NCI-H1694 treated with DMSO at 0.1 percent for 48 hours (cell line): ENCODE measurements at regions not wholly inside any gene's neighbourhood (a gene's known extent, or its start where the extent isn't known, plus 50 kb on each side); places are given as distances from the start of the nearest gene placed in this dataset.

Source experiments
- DNase-seq: peaks from one replicate; lab custom pipeline; 2025; lab: John Stamatoyannopoulos, UW

GRCh38 chr21:36630485-36631206, 68.3 kb upstream of the SIM2 start:
- peak; percentile 49 for DNase-seq

GRCh38 chr21:36636016-36636415, 62.9 kb upstream of the SIM2 start:
- no peak for DNase-seq

GRCh38 chr21:36636439-36636838, 62.5 kb upstream of the SIM2 start:
- DNase-seq, result no peak

- no peak for DNase-seq
These were observed 59.1 kb upstream of the SIM2 start for GRCh38 chr21:36639769-36640168.

GRCh38 chr21:36640174-36640720, 58.7 kb upstream of the SIM2 start:
- DNase-seq, result no peak

GRCh38 chr21:36640721-36641244, 58.1 kb upstream of the SIM2 start:
- DNase-seq, result no peak

- DNase-seq, result no peak
These were observed 57.6 kb upstream of the SIM2 start for GRCh38 chr21:36641346-36641745.

- no peak for DNase-seq
These were observed 57.0 kb upstream of the SIM2 start for GRCh38 chr21:36641886-36642285.

GRCh38 chr21:36642777-36643176, 56.1 kb upstream of the SIM2 start:
- no peak for DNase-seq

- no peak for DNase-seq
These were observed 55.3 kb upstream of the SIM2 start for GRCh38 chr21:36643374-36644250.

- no peak for DNase-seq
These were observed 52.9 kb upstream of the SIM2 start for GRCh38 chr21:36646011-36646410.

GRCh38 chr21:36646645-36647044, 52.3 kb upstream of the SIM2 start:
- DNase-seq, result no peak

- DNase-seq, result no peak
These were observed 51.4 kb upstream of the SIM2 start for GRCh38 chr21:36647279-36648093.
